Astrocyte of the cerebellum (primary cell): ENCODE measurements at regions not wholly inside any gene's neighbourhood (a gene's known extent, or its start where the extent isn't known, plus 50 kb on each side); places are given as distances from the start of the nearest gene placed in this dataset.

Experiments used
- DNase-seq: peaks from one replicate; pipeline ENCODE4 v3.0.0-alpha.2; 2011; ENCODE audit warnings: low read depth
- H3K4me3 ChIP-seq: 2 replicates; pipeline ENCODE4 v1.5.1; 2011; ENCODE audit warnings: mild to moderate bottlenecking, low read depth, low read length, moderate library complexity
- in situ Hi-C: cut with HindIII; loops from 2 replicates; pipeline ENCODE4 v1.10.0; 2017; ENCODE audit warnings: low sequenced_read_pairs
- TF ChIP-seq, protein P1 (sequence below): IDR thresholded peaks from 2 replicates; pipeline ENCODE4 v1.5.1; 2012; ENCODE audit warnings: low read length, low read depth, moderate library complexity, mild to moderate bottlenecking; ENCODE audit errors: missing control alignments

DNA sequence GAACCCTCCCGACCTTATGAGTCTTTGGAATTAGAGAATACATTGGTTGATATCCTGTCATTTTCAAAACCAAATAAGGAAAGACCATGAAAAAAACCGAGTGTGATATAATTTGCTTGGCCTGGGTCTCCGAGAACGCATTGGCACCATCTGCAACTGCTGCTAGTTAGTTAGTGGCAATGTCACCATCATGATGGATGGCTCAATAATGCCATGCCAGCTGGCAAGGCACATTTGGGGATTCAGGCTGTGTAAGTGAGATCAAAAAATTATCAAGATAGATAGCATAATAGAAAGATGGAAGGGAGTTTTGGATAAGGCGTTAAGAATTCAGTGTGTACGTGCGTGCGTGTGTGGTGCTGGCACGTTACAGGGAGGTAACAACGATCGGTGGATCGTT lies 134.7 kb upstream of the TCERG1L start:
- in situ Hi-C loops = no loop called here
- H3K4me3 ChIP-seq = no peak overlapping the region
- TF ChIP-seq, protein P1, sequence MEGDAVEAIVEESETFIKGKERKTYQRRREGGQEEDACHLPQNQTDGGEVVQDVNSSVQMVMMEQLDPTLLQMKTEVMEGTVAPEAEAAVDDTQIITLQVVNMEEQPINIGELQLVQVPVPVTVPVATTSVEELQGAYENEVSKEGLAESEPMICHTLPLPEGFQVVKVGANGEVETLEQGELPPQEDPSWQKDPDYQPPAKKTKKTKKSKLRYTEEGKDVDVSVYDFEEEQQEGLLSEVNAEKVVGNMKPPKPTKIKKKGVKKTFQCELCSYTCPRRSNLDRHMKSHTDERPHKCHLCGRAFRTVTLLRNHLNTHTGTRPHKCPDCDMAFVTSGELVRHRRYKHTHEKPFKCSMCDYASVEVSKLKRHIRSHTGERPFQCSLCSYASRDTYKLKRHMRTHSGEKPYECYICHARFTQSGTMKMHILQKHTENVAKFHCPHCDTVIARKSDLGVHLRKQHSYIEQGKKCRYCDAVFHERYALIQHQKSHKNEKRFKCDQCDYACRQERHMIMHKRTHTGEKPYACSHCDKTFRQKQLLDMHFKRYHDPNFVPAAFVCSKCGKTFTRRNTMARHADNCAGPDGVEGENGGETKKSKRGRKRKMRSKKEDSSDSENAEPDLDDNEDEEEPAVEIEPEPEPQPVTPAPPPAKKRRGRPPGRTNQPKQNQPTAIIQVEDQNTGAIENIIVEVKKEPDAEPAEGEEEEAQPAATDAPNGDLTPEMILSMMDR = no peak
- no peak for DNase-seq

GRCh38 chr10:131448171-131448570 lies 136.7 kb upstream of the TCERG1L start:
- TF ChIP-seq, protein P1 = no peak
- DNase-seq = no peak
- H3K4me3 ChIP-seq = no peak overlapping the region
- in situ Hi-C loops = no loop called here

- no peak for DNase-seq
- TF ChIP-seq, protein P1 = no peak
- in situ Hi-C loops = no loop called here
- H3K4me3 ChIP-seq = no peak overlapping the region
These were observed 137.4 kb upstream of the TCERG1L start for GRCh38 chr10:131448883-131449282.

DNA sequence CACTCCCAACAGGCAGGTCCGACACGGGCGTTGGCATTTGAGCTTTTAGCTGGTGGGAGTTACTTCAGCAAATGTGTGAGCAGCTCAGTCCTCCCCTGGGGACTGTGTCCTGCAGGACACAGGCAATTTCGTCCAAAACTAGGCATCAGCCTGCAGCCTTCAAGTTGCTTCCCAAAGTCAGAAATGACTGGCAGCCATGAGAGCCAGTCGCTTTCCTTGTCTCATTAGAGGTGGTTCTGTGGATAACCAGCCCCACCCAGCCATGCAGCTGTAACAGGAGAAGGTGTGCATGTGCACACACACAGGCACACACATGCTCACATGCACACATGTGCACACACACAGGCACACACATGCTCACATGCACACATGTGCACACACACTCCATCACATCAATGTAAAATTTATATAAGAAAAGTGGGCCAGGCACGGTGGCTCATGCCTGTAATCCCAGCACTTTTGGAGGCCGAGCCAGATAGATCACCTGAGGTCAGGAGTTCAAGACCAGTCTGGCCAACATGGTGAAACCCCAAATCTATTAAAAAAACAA lies 138.8 kb upstream of the TCERG1L start:
- TF ChIP-seq, protein P1 = no peak
- no peak overlapping the region for H3K4me3 ChIP-seq
- DNase-seq = no peak
- in situ Hi-C loops = no loop called here

DNA sequence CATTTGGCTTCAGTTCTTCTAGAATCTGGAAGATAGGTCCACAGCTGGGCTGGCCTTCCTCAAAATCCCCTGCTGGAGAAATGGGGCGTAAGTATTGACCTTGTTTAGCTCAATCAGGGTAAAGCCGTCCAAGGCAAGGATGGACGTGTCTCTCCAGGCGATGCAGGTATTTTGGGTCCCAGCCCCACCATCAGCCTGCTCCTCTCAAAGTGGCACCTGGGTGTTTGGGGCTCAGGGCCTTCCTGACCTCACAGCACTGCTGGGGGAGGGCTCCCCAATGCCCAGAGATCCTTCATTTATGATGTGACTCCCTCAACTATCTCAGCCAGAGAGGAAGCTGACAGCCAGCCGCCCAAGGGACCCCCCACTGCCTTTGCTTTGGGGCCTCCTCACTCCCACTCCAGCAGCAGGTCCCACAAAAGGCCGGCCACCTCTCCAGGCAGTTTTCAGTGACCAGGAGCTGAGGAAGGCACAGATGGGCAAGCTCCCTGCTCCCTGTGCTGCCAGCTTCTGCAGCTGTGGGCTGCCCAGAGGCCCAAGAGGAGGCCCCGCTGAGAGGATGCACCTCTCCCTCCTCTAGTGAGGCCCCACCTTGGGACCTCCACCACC lies 140.0 kb upstream of the TCERG1L start:
- TF ChIP-seq, protein P1 = no peak
- in situ Hi-C loops = no loop called here
- DNase-seq = no peak
- H3K4me3 ChIP-seq = no peak overlapping the region

DNA sequence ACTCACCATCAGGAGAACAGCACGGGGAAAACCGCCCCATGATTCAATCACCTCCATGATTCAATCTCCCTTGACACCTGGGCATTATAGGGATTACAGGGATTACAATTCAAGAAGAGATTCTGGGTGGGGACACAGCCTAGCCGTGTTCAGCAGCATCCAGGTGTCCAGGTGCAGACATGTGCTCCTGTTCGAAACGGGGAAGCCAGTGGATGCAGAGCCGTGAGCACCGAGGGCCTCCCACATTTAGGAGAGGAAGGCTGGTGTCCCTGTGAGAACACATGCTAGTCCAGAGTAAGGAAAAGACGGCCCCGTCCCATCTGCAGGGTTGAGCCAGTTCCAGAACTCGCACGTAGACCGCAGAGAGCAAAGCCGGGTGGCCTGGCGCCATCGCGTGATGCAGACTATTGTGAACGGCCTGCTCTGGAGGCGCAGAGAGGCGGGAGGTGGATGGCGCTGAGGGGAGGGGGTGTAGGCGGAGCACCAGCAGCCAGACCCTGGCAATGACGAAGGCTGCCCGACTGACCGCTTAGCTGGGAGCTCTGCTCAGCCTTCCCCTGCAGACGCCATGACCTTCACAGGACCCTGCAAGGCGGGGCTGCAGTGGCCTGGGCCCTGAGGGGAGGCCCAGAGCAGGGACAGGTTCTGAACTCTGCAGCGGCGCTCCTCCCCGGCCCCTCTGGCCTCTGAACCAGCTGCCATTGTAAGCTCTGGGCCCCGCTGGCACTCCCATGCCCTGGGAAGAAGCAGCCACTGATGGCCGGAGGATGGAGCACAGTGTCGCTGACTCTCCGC lies 141.6 kb upstream of the TCERG1L start:
- no peak overlapping the region for H3K4me3 ChIP-seq
- in situ Hi-C loops = no loop called here
- TF ChIP-seq, protein P1 = no peak
- DNase-seq = no peak
